ENCODE measurements at regions not wholly inside any gene's neighbourhood (a gene's known extent, or its start where the extent isn't known, plus 50 kb on each side); places are given as distances from the start of the nearest gene placed in this dataset.
"Not testable (repeated sequence)": the region's sequence is repeated elsewhere in the genome, so short reads cannot be mapped to it uniquely, and the experiment has no call there.

DNA sequence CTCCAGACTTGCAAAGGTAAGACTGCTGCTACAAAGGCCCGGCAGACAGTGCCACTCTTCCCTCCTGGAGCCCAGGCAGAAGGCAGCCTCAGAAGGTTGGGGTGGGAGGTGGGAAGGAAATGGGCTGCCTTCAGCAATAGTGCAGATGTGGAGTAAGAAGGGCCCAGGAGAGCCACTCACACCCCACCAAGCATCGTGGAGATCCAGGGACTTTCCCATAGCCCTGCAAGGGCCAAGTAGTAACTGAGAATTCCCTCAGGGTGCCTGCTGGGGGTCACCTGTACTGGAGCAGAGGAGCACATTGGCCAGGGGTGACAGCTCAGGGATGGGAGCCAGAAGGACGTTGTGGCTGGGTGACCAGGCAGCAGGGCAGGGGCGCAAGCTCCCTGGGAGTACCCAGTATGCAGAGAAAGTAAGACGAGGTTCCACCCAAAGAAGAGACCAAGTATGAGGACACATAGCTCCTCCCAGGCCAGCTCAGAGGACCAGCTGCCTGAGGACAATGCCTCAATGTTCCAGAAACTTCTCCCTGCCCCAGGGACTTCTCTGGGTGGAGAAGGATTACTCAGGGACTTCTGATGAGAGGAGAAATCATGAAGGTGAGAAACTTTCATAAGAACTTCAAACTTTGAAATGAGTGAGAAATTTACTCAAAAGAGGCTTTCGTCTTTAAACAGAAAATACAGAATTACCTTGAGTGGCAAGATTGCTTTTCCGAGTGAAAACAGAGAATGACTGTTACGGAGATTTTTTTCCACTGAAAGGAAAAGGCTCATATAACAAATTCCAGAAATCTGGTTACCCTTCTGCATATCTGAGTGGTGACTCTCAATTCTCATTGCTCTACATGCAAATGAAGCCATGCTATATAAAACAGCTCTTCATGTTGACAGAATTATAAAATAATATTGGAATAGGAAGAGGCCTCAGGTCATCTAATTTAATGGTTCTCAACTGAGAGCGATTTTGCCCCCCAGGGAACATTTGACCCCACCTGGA, 87.9 kb upstream of the TRIO start:
- no peak for DNase-seq (ENCODE audit: low spot score)

DNA sequence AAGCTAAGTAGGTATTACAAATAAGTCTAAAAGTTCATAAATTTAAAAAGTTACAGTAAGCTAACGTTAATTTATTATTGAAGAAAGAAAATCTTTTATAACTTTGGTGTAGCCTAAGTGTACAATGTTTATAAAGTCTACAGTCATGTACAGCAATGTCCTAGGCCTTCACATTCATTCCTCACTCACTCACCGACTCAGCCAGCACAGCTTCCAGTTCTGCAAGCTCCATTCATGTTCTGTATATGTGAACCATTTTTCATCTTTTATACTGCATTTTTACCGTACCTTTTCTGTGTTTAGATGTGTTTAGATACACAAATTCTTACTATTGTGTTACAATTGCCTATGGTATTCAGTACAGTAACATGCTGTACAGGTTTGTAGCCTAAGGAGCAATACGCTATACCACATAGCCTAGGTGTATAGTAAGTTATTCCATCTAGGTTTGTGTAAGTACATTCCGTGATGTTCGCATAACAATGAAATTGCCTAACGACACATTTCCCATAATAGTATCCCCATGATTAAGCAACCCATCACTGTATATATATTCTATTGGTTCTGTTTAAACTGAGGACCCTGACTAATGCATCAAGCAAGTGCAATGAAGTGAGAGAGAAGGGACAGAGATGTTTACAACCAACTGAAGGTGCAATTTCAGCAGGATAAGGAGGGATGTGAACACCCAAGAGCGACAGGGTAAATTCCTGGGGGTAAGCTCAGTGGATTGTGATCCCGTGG, 88.9 kb upstream of the TRIO start:
- DNase-seq (ENCODE audit: low spot score) = no peak

DNA sequence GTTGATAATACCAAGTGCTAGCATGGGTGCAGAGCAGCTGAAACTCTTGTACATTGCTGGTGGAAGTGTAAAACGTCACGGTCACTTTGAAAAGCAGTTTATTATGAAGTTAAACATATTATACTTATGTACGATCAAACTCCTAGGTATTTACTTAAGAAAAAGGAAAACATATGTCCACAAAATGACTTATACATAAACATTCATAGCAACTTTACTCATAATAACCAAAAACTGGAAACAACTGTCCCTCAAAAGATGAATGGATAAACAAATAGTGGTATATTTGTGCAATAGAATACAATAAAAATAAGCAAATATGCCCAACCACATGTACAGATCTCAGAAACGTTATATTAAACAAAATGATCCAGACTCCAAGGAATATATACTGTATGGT, 92.3 kb upstream of the TRIO start:
- no peak for DNase-seq (ENCODE audit: low spot score)

DNA sequence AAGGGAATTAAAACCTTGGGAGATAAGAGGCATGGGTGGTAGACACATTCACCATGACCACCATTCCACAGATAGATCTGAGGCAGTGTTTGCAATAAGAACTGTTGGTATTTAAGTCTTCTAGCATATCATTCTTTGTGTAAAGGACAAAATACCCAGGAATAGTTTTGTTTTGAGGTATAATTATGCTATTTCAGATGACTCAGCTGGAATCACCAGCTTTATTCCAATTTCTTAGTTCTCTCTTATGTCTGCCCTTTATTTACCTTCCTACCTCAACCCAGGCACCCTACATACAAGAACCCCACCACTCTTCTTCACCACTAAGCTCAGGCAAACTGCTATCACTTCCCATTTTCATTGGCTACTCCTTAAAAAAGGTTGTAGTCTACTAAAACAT, 94.7 kb upstream of the TRIO start:
- DNase-seq (ENCODE audit: low spot score) = no peak

DNA sequence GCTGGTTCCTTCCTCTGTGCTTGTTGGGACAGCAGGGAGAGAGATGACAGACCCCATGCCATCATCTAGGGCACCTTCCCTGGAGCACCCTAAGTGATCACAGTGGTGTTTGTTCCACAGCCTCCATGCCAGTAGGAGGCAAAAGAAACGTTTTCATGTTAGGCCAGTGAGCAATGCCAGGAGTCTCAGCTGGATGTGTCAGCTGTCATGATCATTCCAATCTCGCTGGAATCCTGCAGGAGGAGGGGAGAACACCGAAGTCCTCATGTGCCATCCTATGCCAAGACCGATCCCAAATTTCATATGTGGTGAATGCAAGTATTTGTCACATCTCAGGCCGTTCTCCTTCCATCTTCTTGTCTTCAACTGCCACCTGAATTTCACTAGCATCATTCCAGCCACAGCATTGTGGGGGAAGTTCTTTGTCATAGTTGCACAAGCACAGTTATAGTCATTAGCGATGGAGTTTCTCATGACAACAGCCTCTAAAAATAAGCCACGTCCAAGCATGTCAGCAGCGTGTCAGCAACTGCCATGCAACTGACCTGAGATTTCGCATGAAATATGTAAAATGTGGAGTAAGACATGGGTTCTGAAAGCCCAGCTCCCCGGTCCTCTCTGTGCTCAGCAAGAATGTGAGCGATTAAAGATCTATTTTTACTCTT, 97.2 kb upstream of the DNAH5 start:
- DNase-seq (ENCODE audit: low spot score) = no peak

DNA sequence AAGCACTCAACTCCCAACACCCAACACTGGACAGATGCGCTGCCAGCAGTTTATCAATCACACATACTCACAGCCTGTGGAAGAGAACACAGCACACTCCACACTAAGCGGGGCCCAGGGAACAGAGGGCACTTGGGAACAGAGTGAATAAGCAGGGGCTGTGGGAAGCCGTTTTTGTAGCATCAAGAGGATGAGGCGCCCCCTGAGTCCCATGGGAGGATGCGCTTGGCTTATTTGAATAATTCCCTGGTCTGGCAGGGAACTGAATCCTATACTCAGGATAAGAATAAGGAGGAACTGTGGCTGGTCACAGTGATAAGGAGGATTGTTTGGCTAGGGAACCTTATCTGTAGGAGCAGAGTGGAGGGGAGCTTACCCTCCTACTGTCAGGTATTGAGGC, 96.1 kb upstream of the DNAH5 start:
- DNase-seq (ENCODE audit: low spot score) = no peak

DNA sequence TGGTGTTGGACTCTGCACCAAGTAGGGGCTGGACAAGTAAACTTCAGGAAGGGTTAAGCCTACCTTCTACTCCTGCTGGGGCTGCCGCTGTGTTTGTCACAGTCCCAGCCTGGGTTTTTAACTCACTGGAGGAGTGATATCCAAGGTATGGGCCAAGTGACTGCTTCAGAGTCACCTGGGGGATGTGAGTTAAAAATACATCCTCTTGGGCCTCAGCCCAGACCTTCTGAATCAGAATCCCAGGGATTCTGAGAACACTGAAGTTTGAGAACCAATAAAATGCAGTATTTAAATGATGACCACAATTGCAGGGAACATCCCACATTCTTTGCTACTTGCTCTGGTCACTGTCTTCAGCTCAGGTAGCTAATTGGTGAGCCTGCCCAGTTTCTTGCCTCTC, 95.1 kb upstream of the DNAH5 start:
- DNase-seq (ENCODE audit: low spot score) = no peak

DNA sequence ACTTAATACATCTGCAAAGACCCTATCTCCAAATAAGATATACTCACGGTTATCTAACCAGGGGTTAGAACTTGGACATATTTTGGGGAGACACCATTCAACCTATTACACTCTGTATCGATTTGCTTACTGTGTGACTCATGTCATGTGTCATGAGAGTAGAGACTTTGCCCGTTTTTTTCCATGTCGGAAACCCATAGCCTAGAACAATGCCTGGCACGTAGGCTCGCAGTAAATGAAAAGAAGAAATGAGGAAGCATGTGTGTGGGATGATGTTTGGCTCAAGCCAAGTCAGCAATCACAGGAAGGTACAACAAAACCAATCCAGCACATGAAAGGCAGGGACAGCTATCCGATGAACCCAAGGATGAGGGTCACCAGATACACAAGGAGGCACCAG, 94.6 kb upstream of the DNAH5 start:
- no peak for DNase-seq (ENCODE audit: low spot score)

DNA sequence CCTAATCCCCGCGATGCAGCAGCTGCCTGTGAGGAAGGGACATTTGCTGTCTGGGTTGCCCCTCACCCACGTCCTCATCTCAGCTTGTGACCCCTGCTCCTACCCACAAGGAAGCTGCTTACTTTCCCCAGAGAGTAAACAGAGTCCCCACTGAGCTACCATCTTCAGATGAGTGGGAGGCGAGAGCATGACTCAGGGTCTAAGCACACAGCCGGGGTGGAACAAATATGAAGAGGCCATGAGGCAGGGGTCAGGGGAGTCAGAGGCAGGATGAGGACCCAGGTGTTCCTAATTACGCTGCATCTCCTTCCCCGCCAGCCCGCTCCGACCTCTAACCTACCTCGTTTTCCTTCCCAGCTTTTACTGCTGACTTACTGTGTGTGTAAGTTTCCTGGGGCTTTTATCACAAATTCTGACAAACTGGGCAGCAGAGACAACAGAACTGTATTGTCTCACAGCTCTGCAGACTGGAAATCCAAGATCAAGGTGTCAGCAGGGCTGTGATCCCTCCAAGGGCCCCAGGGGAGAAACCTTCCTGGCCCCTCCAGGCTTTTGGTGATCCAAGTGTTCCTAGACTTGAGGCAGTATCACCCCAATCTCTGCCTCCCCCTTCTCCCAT, 94.0 kb upstream of the DNAH5 start:
- DNase-seq (ENCODE audit: low spot score) = no peak

DNA sequence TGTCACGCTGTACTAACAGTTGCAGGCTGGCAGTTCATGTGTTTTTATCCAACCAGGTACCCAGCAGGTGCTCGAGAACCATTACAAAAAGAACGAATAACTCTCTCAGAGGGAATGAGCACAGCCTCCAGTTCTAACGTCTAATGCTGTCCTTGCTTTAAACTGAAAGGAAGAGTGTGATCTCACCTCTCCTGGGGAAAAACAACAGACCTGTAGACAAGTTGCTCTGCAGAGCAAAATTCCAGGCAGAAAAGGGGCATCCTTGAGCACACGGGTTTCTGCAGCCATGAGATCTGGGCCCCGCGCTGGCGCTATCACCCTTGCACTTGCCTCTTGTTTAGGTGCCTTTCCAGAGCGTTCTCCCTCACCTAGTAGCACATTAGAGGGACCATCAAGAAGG, 92.5 kb upstream of the DNAH5 start:
- DNase-seq (ENCODE audit: low spot score) = no peak

DNA sequence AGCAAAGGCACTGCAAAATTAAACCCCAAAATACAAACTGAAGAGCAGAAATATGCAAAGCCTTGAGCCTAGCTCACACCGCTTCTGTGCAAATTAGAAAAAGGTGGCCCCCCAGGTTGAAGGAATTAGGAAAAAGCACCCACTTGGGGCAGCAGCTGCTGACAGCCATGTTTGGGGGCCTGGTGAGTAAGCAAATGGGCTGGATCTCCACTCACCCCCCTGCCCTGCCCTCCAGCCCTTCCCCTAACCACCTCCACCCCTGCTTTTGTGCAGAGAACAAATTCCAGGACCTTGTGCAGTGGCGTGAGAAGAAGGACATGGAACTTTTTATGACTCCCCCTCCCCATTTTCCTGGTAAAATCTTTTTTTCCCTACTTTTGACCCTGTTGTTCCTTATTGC, 92.0 kb upstream of the DNAH5 start:
- no peak for DNase-seq (ENCODE audit: low spot score)

DNA sequence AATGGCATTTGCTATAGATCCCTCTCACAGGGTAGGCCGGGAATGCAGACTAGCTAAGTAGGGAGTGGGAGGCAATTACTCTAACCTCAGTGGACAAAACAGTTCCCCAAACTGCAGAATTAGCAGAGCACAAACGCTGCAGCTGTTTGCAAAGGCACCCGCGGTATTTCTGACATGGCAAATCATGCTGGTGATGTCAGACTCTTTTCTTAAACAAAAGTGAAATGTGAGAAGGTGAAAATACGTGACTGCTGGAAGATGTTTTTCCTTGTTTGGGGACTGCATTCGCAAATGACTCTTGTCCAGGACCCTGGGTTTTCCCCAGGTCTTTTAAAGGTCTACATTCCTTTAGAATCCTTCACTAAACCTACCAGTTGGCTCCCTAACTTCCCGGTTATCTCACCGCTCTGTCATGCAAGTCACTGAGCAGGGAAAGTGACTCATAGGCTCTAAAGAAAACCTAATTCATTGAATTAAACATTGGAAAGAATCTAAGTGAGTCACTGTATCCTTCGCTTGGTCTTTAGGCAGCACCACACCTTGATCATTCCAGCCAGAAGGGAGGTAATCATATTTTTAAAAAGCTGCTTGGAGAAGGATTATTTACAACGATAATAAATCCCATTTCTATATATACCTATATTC, 91.5 kb upstream of the DNAH5 start:
- no peak for DNase-seq (ENCODE audit: low spot score)

DNA sequence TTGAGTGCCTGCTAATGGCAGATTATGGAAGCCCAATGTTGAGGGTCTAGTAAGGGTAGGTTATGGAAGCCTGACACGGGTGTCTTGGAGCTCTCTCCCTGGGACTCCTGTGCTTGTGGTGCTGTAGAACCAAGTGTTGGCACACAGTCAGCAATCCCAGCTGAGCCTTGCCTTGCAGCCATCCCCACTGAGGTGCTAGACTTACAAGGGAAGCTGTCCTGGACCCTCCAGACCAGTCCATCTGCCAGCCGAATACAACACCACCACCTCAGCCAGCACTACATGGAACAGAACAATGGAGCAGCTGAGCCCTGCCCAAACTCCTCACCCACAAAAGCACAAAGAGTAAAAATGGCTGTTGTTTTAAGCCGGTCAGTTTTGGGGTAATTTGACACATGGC, 90.5 kb upstream of the DNAH5 start:
- DNase-seq (ENCODE audit: low spot score) = no peak

DNA sequence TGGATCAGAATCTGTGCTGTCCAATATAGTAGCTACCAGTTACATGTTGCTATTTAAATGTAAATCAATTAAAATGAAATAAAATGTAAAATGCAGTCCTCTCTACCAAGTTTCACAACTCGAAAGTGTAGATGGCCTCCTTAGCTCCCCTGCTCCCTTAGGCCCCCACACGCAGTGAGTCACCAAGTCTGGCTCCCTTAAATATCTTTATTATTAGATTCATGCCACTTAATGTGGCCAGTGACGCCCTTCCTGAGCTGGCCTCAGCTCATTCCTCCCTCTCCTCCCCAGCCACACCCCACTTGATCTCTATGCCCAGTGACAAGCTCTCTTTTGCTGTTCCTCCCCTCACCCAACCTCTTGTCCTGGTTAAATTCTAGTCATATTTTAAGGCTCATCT, 88.4 kb upstream of the DNAH5 start:
- no peak for DNase-seq (ENCODE audit: low spot score)

DNA sequence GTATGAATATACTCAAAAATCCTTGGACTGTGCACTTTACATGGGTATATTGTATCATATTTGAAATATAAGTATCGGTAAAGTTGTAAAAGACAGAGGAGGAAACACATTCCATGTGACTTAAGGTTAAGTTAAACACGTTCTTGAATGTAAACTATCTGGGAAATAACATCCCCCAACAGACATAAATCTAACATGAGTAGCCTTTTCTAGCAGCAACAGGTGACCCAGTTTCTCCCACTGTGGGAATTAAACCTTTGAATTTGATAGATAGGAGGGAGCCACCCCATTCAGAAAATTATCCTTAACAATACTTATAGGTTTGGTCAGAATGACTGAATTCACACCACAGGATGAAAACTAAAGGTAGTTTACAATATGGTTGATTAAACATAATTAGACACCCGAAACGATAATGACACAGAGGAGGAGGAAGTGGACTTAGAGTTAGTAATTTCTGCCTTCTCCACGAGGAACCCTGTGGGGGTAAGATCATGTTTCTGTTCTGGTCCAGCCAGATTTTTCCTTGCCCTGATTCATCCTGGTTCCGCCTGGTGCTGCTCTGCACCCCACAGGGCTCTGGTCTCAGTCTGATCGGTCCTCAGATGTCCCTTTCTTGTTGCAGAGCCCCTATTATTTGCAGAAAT, 84.6 kb upstream of the DNAH5 start:
- no peak for DNase-seq (ENCODE audit: low spot score)

DNA sequence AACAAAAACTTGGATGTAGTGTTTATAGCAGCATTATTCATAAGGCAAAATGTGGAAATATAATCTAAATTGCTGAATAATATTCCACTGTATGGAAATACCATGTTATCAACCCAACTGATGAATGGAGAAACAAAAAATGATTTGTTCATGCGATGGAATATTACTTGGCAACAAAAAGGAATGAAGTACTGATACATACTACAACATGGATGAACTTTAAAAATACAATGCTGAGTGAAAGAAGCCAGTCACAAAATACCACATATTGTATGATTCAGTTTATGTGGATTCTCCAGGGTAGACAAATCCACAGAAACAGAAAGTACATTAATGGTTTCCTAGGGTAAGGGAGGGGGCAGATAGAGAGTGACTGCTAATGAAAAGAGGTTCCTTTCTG, 83.7 kb upstream of the DNAH5 start:
- DNase-seq (ENCODE audit: low spot score) = no peak

DNA sequence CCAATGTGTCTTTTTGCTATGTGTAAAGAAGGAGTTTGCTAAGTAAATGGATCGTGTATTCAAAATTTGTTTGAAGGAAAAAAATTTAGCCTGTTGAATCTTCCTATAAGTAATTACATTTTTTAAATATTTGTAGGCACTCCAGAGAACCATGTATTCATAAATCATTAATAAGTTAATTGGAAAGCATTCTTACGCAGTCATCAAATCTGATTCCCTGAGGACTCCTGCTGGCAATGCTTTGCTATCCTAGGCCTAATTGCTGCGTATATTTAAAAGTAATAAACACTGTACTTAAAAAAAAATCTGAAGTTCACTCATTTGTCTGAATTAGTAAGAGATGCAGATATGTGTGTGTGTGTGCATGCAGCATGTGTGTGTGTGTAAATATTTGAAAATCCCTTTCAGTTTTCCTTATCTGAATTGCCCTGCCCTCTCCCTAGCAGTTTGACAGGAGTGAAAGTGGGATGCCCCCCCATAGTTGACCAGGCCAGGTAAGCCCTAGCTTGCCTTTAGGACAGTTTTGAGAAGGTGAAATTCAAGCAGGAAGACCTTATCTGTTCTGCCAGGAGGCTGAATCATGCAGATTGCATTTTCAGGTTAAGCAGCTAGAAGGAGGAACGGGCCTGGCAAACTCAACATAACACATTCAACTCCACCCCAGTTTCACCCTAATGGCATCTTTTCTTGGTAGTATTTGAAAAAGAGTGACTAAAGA, 81.2 kb upstream of the DNAH5 start:
- DNase-seq (ENCODE audit: low spot score) = no peak

DNA sequence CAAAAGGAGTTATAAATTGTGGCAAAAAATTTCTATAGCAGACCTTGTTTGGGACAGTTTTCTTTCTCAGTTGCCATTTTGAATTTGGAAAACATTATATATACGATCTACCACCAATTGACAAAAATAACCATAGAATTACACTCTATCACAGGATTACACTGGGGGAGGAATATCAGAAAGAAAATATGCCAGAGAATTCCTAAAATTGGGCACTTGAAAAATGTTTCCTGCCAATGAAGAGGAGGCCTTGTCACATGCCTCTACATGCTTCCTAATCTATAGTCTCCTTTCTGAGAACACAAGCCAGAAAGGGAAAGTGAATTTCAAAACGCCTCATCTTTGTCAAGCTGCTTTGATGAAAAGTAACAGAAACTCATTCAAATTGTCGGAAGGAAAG, 78.5 kb upstream of the DNAH5 start:
- DNase-seq (ENCODE audit: low spot score) = no peak

DNA sequence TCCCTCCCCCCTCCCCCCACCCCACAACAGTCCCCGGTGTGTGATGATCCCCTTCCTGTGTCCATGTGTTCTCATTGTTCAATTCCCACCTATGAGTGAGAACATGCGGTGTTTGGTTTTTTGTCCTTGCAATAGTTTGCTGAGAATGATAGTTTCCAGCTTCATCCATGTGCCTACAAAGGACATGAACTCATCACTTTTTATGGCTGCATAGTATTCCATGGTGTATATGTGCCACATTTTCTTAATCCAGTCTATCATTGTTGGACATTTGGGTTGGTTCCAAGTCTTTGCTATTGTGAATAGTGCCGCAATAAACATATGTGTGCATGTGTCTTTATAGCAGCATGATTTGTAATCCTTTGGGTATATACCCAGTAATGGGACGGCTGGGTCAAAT, 76.5 kb upstream of the DNAH5 start:
- DNase-seq (ENCODE audit: low spot score) = not testable (repeated sequence)

DNA sequence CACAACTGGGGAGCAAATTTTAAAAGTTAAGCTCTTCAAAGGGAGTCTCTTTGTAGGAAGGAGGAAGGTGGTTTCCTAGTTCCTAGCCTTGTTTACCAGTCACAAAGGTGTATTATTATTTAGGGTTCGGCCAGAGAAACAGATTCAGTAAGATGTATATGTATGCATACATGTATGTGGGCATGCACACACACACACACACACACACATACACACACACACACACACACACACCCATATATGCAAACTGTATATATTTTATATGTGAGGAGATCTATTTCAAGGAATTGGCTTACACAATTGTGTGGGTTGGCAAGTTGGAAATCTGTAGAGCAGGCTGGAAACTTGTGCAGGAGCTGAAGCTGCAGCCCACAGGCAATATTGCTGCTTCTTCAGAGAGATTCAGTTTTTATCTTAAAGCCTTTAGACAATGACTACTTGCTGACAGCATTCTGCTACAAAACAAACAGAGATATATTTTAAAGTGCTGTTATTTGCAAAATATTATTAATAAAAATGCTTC, 75.3 kb upstream of the DNAH5 start:
- no peak for DNase-seq (ENCODE audit: low spot score)
